HG02884 (cell line): ENCODE measurements at regions not wholly inside any gene's neighbourhood (a gene's known extent, or its start where the extent isn't known, plus 50 kb on each side); places are given as distances from the start of the nearest gene placed in this dataset.

Experiments used
- ATAC-seq: cut with Tn5 transposase; IDR thresholded peaks from one replicate; pipeline ENCODE4 v1.9.1; 2021; ENCODE audit warnings: mild to moderate bottlenecking, moderate library complexity; ENCODE audit not compliant: unreplicated experiment

DNA sequence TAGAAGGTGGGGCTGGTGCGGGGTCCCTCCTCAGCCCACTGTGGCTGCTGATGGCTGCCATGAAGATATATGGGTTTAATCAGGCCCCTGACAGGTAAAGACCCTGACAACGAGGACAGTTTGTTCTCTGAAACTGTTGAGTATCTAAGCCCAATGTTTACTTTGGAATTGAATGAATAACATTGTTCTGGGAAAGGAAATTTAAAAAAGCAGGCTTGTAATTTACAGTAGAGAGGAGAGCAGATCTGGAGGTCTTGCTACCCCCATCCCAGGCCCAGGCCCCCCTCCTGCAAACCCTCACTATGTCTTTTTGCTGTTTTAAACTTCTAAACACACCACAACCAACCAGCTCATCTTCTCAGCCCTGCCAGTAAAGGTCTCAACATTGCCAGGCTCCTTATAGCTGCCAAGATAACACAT is 171.3 kb downstream of the CDC5L start:
- ATAC-seq, result no peak

DNA sequence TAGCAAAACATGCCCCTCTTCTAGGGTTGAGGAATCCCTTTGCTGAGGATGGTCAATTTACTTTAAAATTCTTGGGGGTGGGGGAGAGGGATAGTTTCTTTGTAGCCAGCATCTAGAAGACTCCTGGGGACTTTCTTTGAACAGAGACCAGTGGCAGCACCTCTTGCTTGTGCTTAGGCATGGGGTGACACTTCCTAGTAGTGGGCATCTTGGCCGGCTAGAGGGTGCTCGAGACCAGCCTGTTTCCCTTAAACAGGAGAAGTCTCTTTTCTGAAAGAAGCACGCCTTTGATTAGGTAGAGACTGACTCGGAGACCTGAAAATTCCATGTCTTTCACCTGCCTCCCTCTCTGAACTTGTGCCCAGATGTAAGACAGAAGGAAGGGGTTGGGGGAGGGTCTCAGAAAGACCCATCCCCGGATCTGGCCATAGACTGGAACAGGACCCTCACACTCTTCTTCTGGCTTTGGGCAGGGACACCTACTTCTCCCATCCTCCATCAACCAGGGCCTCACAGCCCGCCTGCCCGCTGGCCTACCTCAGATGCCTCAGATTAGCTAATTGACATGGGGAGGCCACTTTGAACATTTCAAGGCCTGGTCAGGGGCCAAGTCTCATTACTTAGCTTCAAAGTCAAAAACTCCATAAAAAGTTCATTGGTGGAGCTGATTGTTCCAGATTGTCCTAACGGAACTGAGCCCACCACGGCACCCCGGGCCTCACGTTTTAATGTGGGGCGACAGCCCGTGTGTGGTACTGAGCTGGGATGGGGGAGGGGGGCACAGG is 172.2 kb downstream of the CDC5L start:
- no peak for ATAC-seq

DNA sequence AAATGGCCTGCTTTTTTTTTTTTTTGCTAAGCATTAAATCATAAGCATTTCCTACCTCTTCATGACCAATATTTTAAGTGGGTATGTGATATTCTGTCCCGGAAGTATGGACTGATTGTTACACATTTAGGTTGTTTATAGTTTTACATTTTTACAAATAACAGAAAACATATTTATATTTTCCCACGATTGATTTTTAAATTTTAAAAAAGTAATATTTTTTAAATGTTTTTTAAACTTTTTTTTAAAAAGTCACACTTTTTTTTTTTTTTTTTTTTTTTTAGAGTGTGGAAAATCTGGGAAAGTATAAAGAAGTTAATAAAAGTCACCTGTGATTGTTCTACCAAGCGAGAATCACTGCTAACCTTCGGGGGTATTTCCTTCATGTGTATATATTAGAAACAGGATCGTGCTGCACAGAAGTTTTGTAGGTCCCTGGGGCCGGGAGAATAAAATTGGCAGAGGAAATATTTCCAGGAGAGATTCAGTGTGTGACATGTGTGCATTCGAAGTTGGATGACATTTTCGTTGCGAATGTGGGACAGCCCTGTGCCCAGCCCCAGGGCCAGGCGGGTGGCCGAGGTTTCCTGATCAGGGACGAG is 173.1 kb downstream of the CDC5L start:
- no peak for ATAC-seq

DNA sequence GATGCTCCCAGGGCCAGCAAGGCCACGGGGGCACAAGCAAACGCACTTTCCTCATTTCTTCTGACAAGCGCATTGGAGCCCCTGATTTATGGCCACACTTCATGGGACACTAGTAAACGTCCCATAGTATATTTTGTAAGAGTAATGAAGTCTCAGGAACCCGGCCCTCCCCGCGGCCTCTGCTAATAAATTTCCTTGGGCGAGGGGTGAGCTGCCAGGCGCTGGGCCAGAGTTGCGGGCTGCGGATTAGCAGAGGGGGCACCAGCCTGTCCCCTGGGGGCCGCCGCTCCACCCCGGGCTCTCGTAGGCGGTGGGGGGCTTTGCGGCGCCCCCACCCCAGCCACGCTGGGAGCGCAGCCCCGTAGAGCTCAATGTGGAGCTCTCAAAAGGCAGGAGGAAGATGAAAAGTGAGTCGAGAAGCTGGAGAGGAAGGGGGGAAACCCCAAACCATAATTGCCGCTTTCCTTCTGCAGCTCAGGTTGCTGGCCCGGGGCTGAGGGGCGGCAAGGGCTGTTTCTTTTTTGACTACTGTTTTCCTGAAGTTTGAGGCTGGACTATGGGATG is 173.6 kb downstream of the CDC5L start:
- no peak for ATAC-seq

DNA sequence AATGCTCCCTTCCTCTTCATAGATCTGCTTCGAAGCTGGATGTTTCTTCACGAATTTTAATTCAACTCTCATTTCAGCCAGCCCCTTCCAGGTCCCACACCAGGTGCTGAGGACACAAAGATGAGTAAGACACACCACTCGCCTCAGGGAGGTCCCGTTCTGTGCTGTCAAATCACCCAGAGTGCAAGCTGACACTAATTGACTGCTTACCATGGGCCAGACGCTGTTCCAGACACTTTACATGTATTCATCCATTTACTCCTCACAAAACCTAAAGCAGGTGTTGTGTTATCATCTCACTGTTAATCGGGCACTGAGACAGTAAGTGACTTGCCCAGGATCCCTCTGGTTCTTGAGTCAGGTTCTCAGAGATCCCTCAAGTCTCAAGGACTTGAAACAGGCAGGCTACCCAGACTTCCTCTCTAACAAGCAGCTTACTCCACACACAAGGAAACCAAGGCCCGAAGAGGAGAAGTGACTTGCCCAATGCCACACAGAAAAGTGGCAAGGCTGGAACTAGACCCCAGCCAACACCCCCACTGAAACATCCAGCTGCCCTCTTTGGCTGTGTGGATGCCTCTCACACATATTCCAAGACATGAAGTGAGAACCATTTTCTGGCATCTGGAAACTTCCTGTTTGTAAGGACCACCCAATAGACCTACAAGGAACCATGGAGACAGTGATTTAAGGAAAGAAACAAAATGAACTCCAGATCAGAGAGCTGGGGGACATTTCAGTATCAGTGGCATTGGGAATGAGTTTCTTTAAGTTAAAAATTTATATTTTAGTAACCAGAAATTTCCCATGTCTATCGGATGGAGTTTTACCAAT is 174.5 kb downstream of the CDC5L start:
- no peak for ATAC-seq

DNA sequence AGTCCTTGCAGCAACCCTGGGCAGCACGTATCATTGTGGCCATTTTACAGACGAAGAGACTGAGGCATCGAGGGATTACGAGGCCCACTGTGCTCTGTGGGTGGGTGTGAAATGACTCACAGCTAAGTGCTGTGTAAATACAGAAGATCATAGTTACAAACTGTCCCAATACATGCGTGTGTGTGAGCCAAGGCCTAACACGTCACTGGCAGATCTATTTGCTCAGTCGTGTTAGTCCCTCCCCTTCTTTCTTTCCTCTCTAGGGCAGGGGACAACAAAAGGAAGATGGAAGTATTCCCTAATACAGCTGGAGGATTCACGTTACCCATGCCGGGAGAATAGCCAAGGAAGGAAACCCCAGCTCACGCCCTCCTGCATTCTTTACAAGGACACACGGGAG is 175.9 kb downstream of the CDC5L start:
- no peak for ATAC-seq

DNA sequence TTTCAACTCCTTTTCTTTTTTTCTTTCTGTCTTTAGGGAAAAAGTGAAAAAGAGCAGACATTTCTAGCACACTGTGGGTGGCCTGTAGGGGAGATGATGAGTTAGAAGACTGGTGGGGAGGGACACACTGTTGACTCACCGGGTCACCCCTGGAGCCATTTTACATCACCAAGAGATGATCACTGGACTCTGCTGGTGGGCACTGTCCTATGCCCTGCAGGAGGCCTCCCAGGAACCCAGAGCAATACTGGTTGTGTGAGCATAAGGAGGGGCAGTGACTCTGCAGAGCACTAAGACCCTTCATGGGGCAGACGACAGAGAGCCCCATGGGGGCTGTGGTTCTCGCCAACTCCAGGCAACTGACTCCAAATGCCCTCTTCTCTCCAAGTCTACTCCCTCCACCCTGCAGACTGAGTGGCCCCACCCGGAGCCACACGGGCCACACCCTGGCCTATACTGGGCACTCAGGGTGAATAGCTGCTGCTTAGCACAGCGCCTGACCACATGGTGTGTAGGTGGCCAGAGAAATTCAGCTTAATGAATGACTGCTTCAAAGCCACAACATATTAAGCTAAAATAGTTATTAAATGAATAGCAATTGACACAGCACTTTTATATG is 177.5 kb downstream of the CDC5L start:
- ATAC-seq, result no peak

DNA sequence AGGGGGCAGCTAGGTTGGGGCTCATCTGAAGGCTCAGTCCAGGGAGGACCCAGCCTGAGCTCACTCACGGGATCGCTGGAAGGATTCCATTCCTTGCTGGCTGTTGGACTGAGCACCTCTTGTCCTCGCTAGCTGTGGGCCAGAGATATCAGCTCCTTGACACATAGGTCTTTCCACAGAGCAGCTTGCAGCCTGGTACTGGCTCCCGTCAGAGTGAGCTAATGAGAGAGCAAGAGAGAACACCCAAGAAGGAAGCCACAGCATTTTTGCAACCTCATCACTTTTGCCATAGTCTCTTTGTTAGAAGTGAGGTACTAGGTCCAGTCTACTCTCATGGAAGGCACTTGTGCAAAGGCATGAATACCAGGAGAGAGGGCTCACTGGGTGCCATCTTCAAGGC is 179.9 kb downstream of the CDC5L start:
- ATAC-seq, result no peak

DNA sequence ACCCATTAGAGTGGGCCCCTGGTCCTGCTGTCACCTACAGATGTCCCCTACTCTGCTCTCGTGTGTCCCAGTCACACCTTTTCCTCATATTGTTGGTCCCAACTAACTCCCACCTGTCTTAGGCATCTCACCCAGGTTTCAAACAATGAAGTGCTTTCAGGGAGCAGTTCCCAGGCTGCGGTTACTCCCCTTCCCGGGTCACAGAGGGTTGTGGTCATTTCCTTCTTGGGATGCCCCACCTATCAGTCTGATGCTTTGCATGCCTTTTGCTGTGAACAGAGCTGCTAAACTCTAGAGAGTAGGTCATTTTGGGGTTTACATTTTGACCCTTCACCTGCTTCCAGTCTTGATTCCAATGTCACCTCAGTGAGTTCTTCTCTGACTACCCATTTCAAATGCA is 181.6 kb downstream of the CDC5L start:
- ATAC-seq, result no peak

DNA sequence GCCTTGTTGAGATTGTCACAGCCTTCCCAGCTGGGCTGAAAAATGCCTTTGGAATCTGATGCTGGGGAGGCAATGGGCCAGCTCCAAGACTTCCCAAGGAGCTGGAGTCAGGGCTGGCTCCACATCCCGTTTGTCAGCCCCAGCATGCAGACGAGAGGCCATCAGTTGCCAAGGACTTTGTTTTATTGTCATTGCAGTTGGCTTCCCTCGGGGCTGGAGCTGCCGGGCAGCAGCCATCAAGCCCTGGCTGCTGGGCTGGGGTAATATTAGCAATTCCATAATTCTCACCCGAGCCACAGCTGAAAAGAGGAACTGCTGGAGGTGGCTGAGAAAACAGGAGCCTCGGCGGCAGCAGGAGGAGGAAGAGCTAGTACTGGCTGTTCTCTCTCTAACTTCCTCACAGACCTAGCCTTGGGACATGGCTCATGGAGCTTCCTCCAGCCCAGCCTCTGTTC is 182.5 kb downstream of the CDC5L start:
- ATAC-seq, result no peak

DNA sequence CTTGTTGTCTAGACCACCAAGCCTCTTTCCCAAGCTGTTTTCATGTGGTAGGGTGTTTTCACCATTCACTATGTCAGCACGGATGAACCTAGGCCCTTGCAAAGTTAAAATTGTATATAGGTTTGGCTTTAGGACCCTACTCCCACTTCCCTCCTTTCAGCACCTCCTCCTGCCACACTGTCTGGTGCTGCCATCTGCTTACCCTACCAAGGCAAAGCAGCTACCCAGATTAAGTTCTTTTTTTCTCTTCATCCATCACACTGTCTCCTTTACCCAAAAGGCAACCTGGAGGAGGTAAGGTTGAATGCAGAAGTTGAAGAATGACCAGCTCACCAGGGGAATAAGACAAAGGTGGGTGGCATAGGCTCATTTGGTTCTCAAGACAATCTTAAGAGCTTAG is 184.0 kb downstream of the CDC5L start:
- ATAC-seq, result no peak

DNA sequence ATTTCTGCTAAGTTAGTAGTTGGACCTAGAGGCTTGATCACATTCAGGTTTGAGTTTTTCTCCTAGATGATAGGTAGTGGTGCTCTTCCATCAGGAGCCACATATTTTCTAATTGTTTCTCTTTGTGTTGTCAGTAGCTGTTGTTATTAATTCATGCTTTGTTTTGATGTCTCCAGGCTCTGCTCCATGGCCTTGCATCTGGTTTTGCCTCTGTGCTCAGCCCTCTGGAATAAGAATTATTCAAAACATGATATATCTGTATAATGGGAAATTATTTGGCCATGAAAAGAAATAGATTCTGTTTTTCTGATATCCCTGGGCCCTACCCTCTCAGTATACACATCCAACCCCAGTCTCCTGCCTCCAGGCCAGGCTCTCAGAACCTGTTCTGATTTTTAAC is 184.8 kb downstream of the CDC5L start:
- no peak for ATAC-seq

DNA sequence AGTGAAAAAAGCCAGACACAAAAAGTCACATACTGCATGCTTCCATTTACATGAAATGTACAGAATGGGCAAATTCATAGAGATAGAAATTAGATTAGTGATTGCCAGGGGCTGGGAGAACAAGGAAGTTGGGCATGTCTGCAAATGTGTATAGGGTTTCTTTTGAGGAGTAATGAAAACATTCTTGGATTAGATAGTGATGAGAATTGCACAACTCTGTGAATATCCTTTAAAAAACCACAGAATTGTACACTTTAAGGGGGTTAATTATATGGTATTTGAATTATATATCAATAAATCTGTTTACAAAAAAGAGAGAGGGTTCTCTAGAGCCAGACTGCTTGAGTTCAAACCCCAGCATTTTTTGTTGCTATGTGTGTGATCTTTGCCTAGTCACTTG is 188.1 kb downstream of the CDC5L start:
- no peak for ATAC-seq

DNA sequence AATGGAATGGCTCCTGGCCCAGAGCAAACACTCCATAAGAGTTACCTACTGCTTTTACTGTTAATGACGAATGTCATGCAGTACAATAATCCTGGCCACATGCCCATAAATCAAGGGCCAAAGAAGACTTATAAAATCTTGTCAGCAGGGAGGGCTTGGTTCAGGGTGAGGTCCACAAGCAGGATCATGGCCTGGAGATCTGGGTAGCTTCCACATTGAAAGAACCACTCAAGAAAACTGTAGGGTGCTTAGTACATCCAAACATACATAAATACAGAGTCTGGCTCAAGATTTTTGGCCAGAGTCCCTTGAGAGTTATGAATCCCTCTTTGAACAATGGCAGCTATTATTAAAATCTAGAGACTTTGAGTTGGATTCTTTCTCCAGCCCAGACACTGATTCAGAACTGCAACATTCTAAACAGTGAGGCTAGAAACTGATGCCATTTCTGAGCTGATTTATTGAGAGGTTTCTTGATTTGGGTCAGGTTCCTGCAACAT is 188.7 kb downstream of the CDC5L start:
- ATAC-seq, result no peak

DNA sequence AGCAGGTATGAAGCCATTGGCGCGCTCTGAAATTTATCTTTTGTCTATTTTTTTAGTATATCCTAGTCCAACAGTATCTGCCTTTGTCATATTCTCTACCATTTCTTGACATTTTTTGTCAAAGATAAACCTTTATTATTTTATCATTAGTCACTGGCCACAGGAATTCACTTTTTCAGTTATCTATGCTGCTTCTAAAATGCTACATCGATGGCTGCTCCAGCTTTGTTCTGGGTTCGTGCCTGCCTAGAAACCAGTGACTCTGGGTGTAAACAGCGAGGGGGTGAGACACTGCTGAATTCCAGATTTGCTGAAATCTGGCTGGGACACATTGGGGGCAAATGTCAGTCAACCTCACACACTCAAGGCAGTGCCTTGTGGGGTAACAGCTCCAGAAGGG is 193.4 kb downstream of the CDC5L start:
- ATAC-seq, result no peak

DNA sequence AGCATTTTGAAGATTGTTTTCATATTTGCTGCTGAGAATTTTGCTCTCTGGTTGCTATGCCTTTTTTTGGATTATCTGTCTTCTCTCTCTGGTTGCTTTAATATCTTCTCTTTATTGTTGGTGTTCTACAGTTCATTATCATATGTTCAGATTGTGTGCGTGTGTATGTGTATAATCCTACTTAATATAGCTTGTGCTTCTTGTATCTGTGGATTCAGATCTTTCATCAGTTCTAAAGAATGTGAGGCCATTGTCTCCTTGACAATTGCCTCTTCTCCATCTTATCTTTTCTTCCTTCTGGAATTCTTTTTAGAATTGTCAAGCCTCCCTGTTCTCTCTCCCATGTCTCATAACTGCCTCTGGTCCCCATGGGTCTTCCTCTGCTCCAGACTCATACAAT is 195.4 kb downstream of the CDC5L start:
- no peak for ATAC-seq

DNA sequence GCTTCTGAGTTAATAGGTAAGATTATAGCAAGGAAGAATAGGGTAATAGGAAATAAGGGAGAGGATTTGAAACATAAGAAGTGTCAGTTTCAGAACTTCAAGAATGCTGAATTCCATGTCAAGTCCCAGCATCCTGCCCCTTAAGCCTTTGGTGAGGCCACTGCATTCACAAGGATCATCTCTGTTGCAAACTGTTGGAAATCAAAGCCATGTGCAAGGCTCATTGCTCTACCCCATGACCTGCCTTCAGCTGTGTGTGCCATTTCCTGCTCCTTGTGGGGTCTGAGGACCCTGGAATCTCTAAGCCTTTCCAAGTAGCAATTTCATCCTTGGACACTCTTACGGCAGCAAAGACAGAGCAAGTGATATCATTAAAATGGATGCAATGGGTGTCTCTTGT is 203.0 kb downstream of the CDC5L start:
- ATAC-seq, result no peak

DNA sequence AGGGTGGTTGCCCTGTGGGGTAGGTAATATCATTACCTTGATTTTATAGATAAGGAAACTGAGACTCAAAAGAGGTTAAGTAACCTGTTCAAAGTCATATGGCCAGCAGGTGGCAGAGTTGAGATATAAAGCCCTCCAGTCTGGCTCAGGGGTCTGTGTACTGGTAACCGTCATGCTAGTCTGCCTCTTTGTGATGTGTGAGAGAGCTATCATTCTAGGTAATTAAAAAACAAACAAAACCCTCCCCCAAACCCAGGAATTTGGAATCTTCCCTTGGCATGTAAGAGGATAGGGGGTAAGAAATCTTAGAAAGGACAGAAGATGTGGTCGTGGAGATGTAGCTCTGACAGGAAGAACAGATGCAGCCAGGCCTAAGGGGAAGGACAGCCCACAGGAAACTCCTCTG is 206.0 kb downstream of the CDC5L start:
- ATAC-seq, result no peak

DNA sequence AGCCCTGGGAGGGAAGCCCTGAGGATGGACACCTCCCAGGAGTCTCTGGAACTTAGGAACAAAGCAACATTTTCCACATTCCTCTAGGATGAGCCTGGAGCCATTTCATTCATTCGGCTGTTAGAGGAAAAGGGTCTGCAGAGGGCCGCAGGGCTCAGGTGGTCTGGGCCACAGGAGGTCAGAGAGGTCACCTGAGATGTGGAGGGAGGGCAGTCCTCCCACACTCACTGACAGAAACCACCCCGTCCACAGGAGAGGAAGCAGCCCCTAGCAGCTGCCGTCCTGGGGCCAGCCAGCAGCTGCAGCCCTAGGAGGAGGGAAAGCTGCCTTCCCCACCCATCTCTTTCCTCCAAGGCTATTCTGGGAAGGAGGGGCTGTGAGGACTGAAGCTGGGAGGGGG is 207.0 kb downstream of the CDC5L start:
- ATAC-seq, result no peak

DNA sequence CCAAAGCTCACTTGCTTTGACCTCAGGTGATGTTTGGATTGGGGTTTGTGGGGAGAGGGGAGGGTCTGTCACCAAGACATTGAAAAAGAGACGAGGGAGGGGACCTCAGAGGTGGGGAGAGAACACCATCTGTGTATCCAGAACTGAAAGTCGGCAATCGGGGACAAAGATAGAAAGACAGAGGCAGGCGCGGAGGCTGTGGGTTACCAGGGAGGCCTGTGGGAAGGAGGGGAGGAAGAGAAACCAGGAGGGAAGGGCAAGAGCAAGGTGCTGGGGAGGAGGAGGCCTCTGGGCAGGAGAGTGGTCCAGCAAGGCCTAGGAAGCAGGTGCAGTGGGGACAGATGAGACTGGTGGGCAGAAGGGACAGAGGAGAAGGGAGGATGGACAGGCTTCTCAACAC is 211.2 kb downstream of the CDC5L start:
- ATAC-seq, result no peak

DNA sequence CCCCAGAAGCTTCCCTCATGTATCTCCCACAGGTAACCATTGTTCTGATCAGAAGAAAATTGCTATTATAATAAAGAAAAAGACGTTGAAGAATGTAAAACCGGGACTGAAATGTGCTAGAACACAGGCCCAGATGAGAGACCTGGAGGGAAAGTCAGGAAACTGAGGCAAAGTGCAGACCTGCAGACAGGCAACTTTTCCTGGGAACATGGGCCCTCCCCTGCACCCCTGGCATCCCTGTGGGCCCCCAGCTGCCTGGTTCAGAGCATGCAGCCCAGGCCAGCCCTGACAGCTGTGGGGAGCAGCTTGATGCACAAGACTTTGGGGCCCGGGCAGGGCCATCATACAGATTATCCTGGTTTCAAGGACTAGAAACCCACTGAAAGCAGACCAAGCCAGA is 212.2 kb downstream of the CDC5L start:
- ATAC-seq, result no peak
